H9 (cell line): ENCODE measurements at regions not wholly inside any gene's neighbourhood (a gene's known extent, or its start where the extent isn't known, plus 50 kb on each side); places are given as distances from the start of the nearest gene placed in this dataset.

Source experiments
- DNase-seq: peaks from one replicate; pipeline ENCODE4 v3.0.0-alpha.2; 2017
- H2AFZ ChIP-seq: one replicate; pipeline ENCODE4 v1.6.1; 2013; ENCODE audit warnings: mild to moderate bottlenecking, low read length, control low read depth, moderate library complexity
- H2AK5ac ChIP-seq: 2 replicates; pipeline ENCODE4 v1.6.1; 2013; ENCODE audit warnings: low read length, control low read depth, mixed read lengths; ENCODE audit not compliant: insufficient read length
- H2BK120ac ChIP-seq: one replicate; pipeline ENCODE4 v1.6.1; 2013; ENCODE audit warnings: low read depth, mild to moderate bottlenecking, low read length, control low read depth, inconsistent platforms; ENCODE audit not compliant: poor library complexity, severe bottlenecking
- H2BK12ac ChIP-seq: 2 replicates; pipeline ENCODE4 v1.6.1; 2013; ENCODE audit warnings: low read length, control low read depth, mixed read lengths, low read depth; ENCODE audit not compliant: insufficient read length
- H2BK15ac ChIP-seq: 2 replicates; pipeline ENCODE4 v1.6.1; 2013; ENCODE audit warnings: low read depth, low read length, control low read depth
- H2BK20ac ChIP-seq: one replicate; pipeline ENCODE4 v1.6.1; 2013; ENCODE audit warnings: low read depth, mild to moderate bottlenecking, low read length, control low read depth, inconsistent platforms; ENCODE audit not compliant: poor library complexity, severe bottlenecking
- H2BK5ac ChIP-seq: 2 replicates; pipeline ENCODE4 v1.6.1; 2013; ENCODE audit warnings: low read length, control low read depth, mixed read lengths; ENCODE audit not compliant: insufficient read length
- H3K14ac ChIP-seq: 2 replicates; pipeline ENCODE4 v1.6.1; 2013; ENCODE audit warnings: low read length, control low read depth; ENCODE audit not compliant: insufficient read depth
- H3K18ac ChIP-seq: 2 replicates; pipeline ENCODE4 v1.6.1; 2013; ENCODE audit warnings: low read depth, mild to moderate bottlenecking, mixed read lengths, low read length, control low read depth; ENCODE audit not compliant: insufficient read length
- H3K23ac ChIP-seq: 2 replicates; pipeline ENCODE4 v1.6.1; 2013; ENCODE audit warnings: low read length, control low read depth, mixed read lengths, low read depth; ENCODE audit not compliant: insufficient read length
- H3K23me2 ChIP-seq: 2 replicates; pipeline ENCODE4 v1.6.1; 2013; ENCODE audit warnings: low read depth, mild to moderate bottlenecking, mixed read lengths, low read length, control low read depth; ENCODE audit not compliant: insufficient read length, poor library complexity, severe bottlenecking
- H3K27ac ChIP-seq: 2 replicates; pipeline ENCODE4 v1.5.1; 2013; ENCODE audit warnings: low read length, control low read depth, mixed read lengths, low read depth; ENCODE audit not compliant: insufficient read length
- H3K27me3 ChIP-seq: 2 replicates; pipeline ENCODE4 v1.6.1; 2013; ENCODE audit warnings: low read length, control low read depth, inconsistent platforms; ENCODE audit not compliant: insufficient read depth
- H3K4ac ChIP-seq: 2 replicates; pipeline ENCODE4 v1.6.1; 2013; ENCODE audit warnings: low read depth, mild to moderate bottlenecking, control low read depth, inconsistent platforms, low read length, moderate library complexity
- H3K4me1 ChIP-seq: 2 replicates; pipeline ENCODE4 v1.6.1; 2013; ENCODE audit warnings: low read length, control low read depth, inconsistent platforms; ENCODE audit not compliant: insufficient read depth
- H3K4me2 ChIP-seq: 2 replicates; pipeline ENCODE4 v1.6.1; 2013; ENCODE audit warnings: low read length, control low read depth, mixed read lengths; ENCODE audit not compliant: insufficient read length, insufficient read depth
- H3K56ac ChIP-seq: 2 replicates; pipeline ENCODE4 v1.6.1; 2013; ENCODE audit warnings: low read depth, mild to moderate bottlenecking, mixed read lengths, low read length, control low read depth; ENCODE audit not compliant: insufficient read length
- H3K79me1 ChIP-seq: 2 replicates; pipeline ENCODE4 v1.6.1; 2013; ENCODE audit warnings: low read depth, mild to moderate bottlenecking, moderate library complexity, low read length, control low read depth, inconsistent platforms; ENCODE audit not compliant: insufficient read depth, poor library complexity, severe bottlenecking
- H3K79me2 ChIP-seq: 2 replicates; pipeline ENCODE4 v1.6.1; 2013; ENCODE audit warnings: low read length, control low read depth, inconsistent platforms; ENCODE audit not compliant: insufficient read depth
- H3K9ac ChIP-seq: 2 replicates; pipeline ENCODE4 v1.6.1; 2013; ENCODE audit warnings: low read length, control low read depth, mixed read lengths; ENCODE audit not compliant: insufficient read length; ENCODE audit errors: extremely low read depth
- H3K9me3 ChIP-seq: one replicate; pipeline ENCODE4 v1.6.1; 2013; ENCODE audit warnings: low read depth, low read length, inconsistent platforms; ENCODE audit not compliant: control insufficient read depth
- H3T11ph ChIP-seq: one replicate; pipeline ENCODE4 v1.6.1; 2013; ENCODE audit warnings: mild to moderate bottlenecking, low read length, control low read depth, inconsistent platforms
- H4K20me1 ChIP-seq: one replicate; pipeline ENCODE4 v1.6.1; 2013; ENCODE audit not compliant: control insufficient read depth, insufficient read length, insufficient read depth
- H4K5ac ChIP-seq: 2 replicates; pipeline ENCODE4 v1.6.1; 2013; ENCODE audit warnings: low read depth, mild to moderate bottlenecking, mixed read lengths, low read length, control low read depth; ENCODE audit not compliant: insufficient read length
- H4K8ac ChIP-seq: replicated peaks from 2 replicates; pipeline ENCODE4 v1.6.1; 2013; ENCODE audit warnings: low read length, control low read depth, mixed read lengths, low read depth; ENCODE audit not compliant: insufficient read length
- H4K91ac ChIP-seq: 2 replicates; pipeline ENCODE4 v1.6.1; 2013; ENCODE audit warnings: low read depth, mild to moderate bottlenecking, moderate library complexity, mixed read lengths, low read length, control low read depth; ENCODE audit not compliant: insufficient read length
- H3K27ac Mint-ChIP-seq, 3 experiments: 2 replicates in 2 of 3; 3 replicates in 1 of 3; pipeline ENCODE4 v1.8.0; 2020 to 2021; ENCODE audit warnings: mixed read lengths in 3 of 3, mild to moderate bottlenecking in 1 of 3, moderate library complexity in 1 of 3
- H3K27me3 Mint-ChIP-seq: 2 replicates; pipeline ENCODE4 v1.8.0; 2021; ENCODE audit warnings: low read depth, mild to moderate bottlenecking, moderate library complexity, mixed read lengths
- H3K36me3 Mint-ChIP-seq, 3 experiments: 2 replicates in 2 of 3; 3 replicates in 1 of 3; pipeline ENCODE4 v1.8.0; 2020 to 2021; ENCODE audit warnings: low read depth in 3 of 3, mixed read lengths in 3 of 3; ENCODE audit not compliant: insufficient read depth in 1 of 3
- H3K4me1 Mint-ChIP-seq, 2 experiments: 2 replicates each; pipeline ENCODE4 v1.8.0; 2020; ENCODE audit warnings: mixed read lengths in 2 of 2
- H3K4me3 Mint-ChIP-seq, 2 experiments: 2 replicates in 1 of 2; 3 replicates in 1 of 2; pipeline ENCODE4 v1.8.0; 2020 to 2021; ENCODE audit warnings: mild to moderate bottlenecking in 2 of 2, mixed read lengths in 2 of 2, moderate library complexity in 1 of 2
- H3K9me3 Mint-ChIP-seq, 2 experiments: 2 replicates in 1 of 2; 3 replicates in 1 of 2; pipeline ENCODE4 v1.8.0; 2020; ENCODE audit warnings: mild to moderate bottlenecking in 2 of 2, mixed read lengths in 2 of 2, moderate library complexity in 1 of 2
- CTCF ChIP-seq: fragments of 200-600 bp; sonication (generic); conservative IDR thresholded peaks from 3 replicates; pipeline ENCODE4 v1.8.0; 2021; ENCODE audit warnings: antibody characterized with exemption, mild to moderate bottlenecking
- WGBS: extraction: QIAGEN DNeasy Blood & Tissue Kit; methylation state at CpG from one replicate; pipeline ENCODE4 v1.1.7; 2013; ENCODE audit warnings: missing lambda C conversion rate, low lambda C conversion rate, mixed read lengths; ENCODE audit not compliant: insufficient read length; ENCODE audit errors: extremely low coverage; 5-methylcytosine and 5-hydroxymethylcytosine counted together

GRCh38 chr1:117732956-117733355, 127.1 kb downstream of the TENT5C start:
- Histone ChIP-seq H2AK5ac (no peak overlapping the region), H3K4me1 (no peaks in the 10 kb centered on the region), H2BK12ac (no peak overlapping the region), H3T11ph (no peak overlapping the region), H2BK15ac (no peak overlapping the region), H2BK5ac (no peak overlapping the region), H2BK20ac (no peak overlapping the region), H3K23ac (no peak overlapping the region), H3K14ac (no peak overlapping the region), H4K5ac (no peak overlapping the region), H4K91ac (no peak overlapping the region), H3K18ac (no peak overlapping the region), H3K56ac (no peak overlapping the region), H3K9ac (no peak overlapping the region), H3K23me2 (no peaks in the 10 kb centered on the region), H3K27ac (no peak overlapping the region), H3K4me2 (no peak overlapping the region), H3K9me3 (no peaks in the 10 kb centered on the region), H2AFZ (no peak overlapping the region), H4K8ac (no peak overlapping the region), H3K79me2 (no peaks in the 10 kb centered on the region; the same call in 1 of the 2 replicates), H3K4ac (no peak overlapping the region), H3K79me1 (no peaks in the 10 kb centered on the region), H2BK120ac (no peak overlapping the region), H3K27me3 (no peaks in the 10 kb centered on the region), H4K20me1 (no peaks in the 10 kb centered on the region)
- Mint-ChIP-seq H3K4me3 (no peak overlapping the region), H3K27me3 (no peaks in the 10 kb centered on the region; the same call in 1 of the 2 replicates), H3K4me1 (peaks cover 4 to 5% of the 10 kb centered on the region in 2 experiments; a peak in 2 of 4 replicates), H3K9me3 (peaks cover 15 to 16% of the 10 kb centered on the region in 2 experiments), H3K27ac (no peak overlapping the region), H3K36me3 (peaks cover 0 to 11% (median 0%) of the 10 kb centered on the region in 3 experiments; a peak in 3 of 7 replicates)
- no CpG with 5 or more reads among the region's 7 CpGs for WGBS
- DNase-seq, result no peak
- TF ChIP-seq CTCF, result no peak
